ENCODE measurements at regions not wholly inside any gene's neighbourhood (a gene's known extent, or its start where the extent isn't known, plus 50 kb on each side); places are given as distances from the start of the nearest gene placed in this dataset.

DNA sequence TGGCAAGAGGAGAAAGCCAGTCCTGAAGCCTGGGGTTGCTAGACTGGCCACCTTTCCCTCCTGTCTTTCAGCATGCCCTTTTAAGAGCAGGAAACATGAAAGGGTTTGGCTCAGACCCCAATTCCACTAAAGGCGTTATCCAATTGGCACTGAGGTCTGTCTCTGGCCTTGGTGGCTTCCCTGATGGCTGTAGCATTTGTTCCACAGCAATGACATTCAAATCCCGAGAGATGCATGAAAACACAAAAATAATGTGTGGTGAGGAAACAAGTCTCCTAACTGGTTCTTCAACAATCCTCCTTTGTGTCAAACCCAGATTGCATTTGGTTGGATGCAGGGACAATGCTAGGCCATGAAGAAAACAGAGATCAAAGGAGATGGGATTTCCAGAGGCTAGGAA lies 56.5 kb upstream of the ADTRP start:
- H3K4me3 Mint-ChIP-seq: no peak overlapping the region
- no peaks in the 10 kb centered on the region for H3K36me3 Mint-ChIP-seq (ENCODE audit: low read depth)
- no peaks in the 10 kb centered on the region for H3K4me1 Mint-ChIP-seq
- no peak for DNase-seq
- H3K27me3 Mint-ChIP-seq: no peaks in the 10 kb centered on the region
- intact Hi-C loops (cut with micrococcal nuclease): no loop called here
- peaks cover 14% of the 10 kb centered on the region for H3K9me3 Mint-ChIP-seq
- no peak overlapping the region for H3K27ac Mint-ChIP-seq

DNA sequence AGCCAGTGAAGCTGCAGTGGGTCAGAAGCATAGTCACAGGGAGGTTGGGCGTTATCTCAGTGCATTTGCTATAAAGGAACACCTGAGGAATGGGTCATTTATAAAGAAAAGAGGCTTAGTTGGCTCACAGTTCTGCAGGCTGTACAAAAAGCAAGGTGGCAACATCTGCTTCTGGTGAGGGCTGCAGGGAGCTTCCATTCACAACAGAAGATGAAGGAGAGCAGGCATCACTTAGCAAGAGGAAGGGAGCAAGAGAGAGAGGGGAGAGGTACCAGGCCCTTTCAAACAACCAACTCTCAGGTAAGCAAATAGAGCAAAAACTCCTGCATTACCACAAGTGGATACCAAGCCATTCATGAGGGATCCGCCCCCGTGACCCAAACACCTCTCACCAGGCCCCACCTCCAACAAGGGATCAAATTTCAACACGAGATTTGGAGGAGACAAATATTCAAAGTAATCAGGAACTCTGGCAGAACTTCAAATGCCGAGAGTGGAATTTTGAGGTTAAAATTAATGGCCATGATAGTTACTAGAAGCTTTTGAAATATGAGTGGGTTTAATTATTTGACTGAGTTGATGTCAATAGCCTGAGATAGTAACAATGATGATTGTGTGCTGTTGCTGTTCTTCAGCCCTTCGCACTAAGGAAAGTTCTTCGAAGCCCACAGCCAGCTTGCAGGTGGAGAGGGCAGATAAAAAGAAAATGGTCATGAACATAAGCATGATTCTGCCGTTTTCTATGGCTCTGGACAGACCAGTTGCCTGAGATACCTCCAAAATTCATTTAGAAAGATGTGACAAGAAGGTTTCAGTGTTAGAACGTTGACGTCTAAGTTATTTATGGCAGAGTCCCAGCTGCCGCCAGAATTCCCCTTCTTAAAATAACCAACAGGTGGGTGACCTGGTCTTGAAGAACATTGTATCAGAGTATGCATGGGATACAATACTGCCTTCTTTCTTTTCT lies 55.3 kb upstream of the ADTRP start:
- intact Hi-C loops (cut with micrococcal nuclease): no loop called here
- H3K4me3 Mint-ChIP-seq: no peak overlapping the region
- H3K4me1 Mint-ChIP-seq: no peaks in the 10 kb centered on the region
- no peaks in the 10 kb centered on the region for H3K27me3 Mint-ChIP-seq
- H3K27ac Mint-ChIP-seq: no peak overlapping the region
- DNase-seq: no peak
- no peaks in the 10 kb centered on the region for H3K36me3 Mint-ChIP-seq (ENCODE audit: low read depth)
- H3K9me3 Mint-ChIP-seq: peaks cover 4% of the 10 kb centered on the region

DNA sequence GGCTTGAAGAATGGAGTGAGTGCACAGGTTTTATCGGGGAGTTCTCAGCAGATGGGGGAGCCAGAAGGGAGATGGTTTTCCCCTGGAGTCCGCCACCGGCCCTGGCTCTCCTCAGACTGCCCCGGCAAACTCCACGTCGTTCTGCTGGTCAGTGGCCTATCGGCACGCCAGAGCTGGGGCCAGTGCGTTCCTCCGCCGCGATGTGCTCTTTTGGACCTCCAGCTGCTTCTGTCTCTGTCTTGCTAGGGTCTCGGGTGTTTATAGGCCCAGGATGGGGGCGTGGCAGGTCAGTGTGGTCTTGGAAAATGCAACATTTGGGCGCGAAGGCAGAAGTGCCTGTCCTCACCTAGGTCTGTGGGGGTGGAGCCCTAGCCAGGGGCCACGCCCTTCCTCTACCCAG lies 53.0 kb upstream of the ADTRP start:
- H3K27me3 Mint-ChIP-seq: no peaks in the 10 kb centered on the region
- no peaks in the 10 kb centered on the region for H3K9me3 Mint-ChIP-seq
- H3K4me3 Mint-ChIP-seq: no peak overlapping the region
- H3K36me3 Mint-ChIP-seq (ENCODE audit: low read depth): no peaks in the 10 kb centered on the region
- DNase-seq: no peak
- H3K27ac Mint-ChIP-seq: no peak overlapping the region
- intact Hi-C loops (cut with micrococcal nuclease): no loop called here
- H3K4me1 Mint-ChIP-seq: no peaks in the 10 kb centered on the region

DNA sequence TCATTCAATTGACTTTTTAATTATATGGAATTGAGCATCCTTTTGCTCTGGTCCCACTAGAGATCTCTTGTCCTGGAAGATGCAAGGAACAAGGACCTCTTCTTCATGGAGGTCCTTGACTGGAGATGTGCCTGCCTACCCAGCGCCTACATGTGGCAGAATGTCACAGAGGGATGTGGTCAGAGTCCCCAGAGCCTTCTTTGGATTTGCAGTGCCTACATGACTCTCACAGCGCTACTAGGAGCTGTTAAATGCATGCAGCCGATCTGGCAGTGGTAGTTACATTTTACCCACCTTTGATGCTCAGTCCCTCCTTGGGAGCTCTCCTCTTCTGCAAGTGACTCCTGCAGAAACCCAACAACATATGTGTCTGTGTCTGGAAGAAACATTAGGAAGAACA lies 51.9 kb upstream of the ADTRP start:
- intact Hi-C loops (cut with micrococcal nuclease): no loop called here
- H3K36me3 Mint-ChIP-seq (ENCODE audit: low read depth): no peaks in the 10 kb centered on the region
- H3K4me1 Mint-ChIP-seq: no peaks in the 10 kb centered on the region
- no peak overlapping the region for H3K4me3 Mint-ChIP-seq
- H3K9me3 Mint-ChIP-seq: no peaks in the 10 kb centered on the region
- no peak overlapping the region for H3K27ac Mint-ChIP-seq
- H3K27me3 Mint-ChIP-seq: no peaks in the 10 kb centered on the region
- DNase-seq: no peak

DNA sequence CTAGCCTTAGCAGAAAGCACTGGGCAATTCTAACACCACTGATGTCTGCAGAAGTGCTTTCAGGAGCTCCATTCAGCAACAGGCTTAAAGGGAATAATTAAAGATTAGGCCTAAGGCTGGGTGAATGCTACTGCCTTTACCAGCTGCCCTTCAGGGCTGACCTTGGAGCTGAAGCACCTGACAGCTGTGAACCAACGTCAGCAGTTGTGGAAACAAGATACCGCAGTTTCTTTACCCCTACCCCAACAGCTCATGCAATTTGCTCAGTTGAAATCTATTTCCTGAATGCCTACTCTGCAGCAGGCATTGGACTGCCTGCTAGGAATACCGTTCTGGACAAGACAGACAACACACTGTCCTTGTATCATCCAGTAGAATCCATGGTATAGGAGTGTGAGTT lies 51.5 kb upstream of the ADTRP start:
- no peaks in the 10 kb centered on the region for H3K36me3 Mint-ChIP-seq (ENCODE audit: low read depth)

DNA sequence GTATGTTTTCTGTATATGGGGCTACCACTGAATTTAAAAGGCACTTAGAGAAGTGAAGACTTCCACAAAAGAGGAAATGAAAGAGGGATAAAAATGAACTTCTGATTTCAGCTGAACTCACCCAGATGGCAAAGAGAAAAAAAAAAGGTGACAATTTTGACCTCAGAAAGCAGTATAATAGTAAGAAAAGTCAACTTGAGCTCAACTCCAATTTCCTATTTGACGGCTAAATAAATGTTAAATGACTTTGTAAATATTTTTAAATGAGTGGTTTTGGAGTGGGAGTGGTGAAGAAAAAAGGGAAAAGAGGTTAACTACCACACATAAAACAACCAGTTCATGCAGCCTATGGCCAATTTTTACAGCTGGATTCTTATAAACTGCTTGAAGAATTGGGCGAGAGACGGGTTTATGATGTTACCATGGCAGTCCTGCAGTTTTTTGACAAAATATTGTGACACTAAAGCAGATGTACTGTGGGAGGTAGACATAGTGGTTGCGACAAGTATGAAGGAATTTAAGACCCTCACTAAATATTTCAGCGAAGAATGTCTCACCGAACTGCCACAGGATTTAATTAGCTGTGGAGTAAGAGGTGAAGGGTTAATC lies 49.8 kb upstream of the ADTRP start:
- no peak overlapping the region for H3K27ac Mint-ChIP-seq
- H3K36me3 Mint-ChIP-seq (ENCODE audit: low read depth): no peaks in the 10 kb centered on the region
- intact Hi-C loops (cut with micrococcal nuclease): loop anchor here (10.0 kb wide), 1 partner anchor 186 kb away; the partner anchor contains the start of gene HIVEP1
- H3K4me1 Mint-ChIP-seq: peaks cover 8% of the 10 kb centered on the region
- H3K27me3 Mint-ChIP-seq: no peaks in the 10 kb centered on the region
- no peaks in the 10 kb centered on the region for H3K9me3 Mint-ChIP-seq
- no peak overlapping the region for H3K4me3 Mint-ChIP-seq
- DNase-seq: no peak

More for the DNA sequence above, 51.5 kb upstream of the ADTRP start:
- intact Hi-C loops (cut with micrococcal nuclease): no loop called here
- H3K9me3 Mint-ChIP-seq: no peaks in the 10 kb centered on the region
- peaks cover 2% of the 10 kb centered on the region for H3K4me1 Mint-ChIP-seq
- no peak overlapping the region for H3K4me3 Mint-ChIP-seq
- H3K27ac Mint-ChIP-seq: no peak overlapping the region
- H3K27me3 Mint-ChIP-seq: no peaks in the 10 kb centered on the region
- no peak for DNase-seq
